ENCODE measurements at regions not wholly inside any gene's neighbourhood (a gene's known extent, or its start where the extent isn't known, plus 50 kb on each side); places are given as distances from the start of the nearest gene placed in this dataset.

GRCh38 chr22:46096051-46096450, 54.3 kb upstream of the PPARA start:
- Histone ChIP-seq H3K79me2 (ENCODE audit: low read depth) (peaks cover 48% of the 10 kb centered on the region), H3K9me3 (ENCODE audit: insufficient read depth, low read depth) (no peaks in the 10 kb centered on the region), H3K27me3 (ENCODE audit: insufficient read depth, low read depth) (no peaks in the 10 kb centered on the region), H3K36me3 (ENCODE audit: low read depth) (no peaks in the 10 kb centered on the region; the same call in 1 of the 2 replicates), H3F3A (ENCODE audit: insufficient read depth, low read depth) (no peaks in the 10 kb centered on the region), H3K27ac (no peak overlapping the region), H3K4me1 (replicated peaks; ENCODE audit: insufficient read depth) (no peaks in the 10 kb centered on the region), H3K9me2 (ENCODE audit: insufficient read depth) (no peaks in the 10 kb centered on the region), H3K4me3 (no peak overlapping the region), H3K4me2 (no peak overlapping the region), H2AFZ (no peak overlapping the region), H4K20me1 (ENCODE audit: insufficient read depth) (peaks cover 48% of the 10 kb centered on the region)
- no TSS peak for BruUV-seq (replicated peaks)
- intact Hi-C loops (cut with micrococcal nuclease; ENCODE audit: unreplicated experiment) = no loop called here
- no peak for TF ChIP-seq CTCF (conservative IDR thresholded peaks at IDR 0.05)
- no peak for TF ChIP-seq EZH2 (IDR thresholded peaks at IDR 0.05; ENCODE audit: low read depth)
- DNase-seq = no peak
- ChIA-PET POLR2A (ENCODE audit: unreplicated experiment) (no interaction called here), CTCF (no interaction called here)

- no TSS peak for BruUV-seq (replicated peaks)
- CTCF ChIA-PET = no interaction called here
Measured at GRCh38 chr22:46096706-46097230, 53.6 kb upstream of the PPARA start.

GRCh38 chr22:46097268-46097900, 52.9 kb upstream of the PPARA start:
- H3F3A ChIP-seq (ENCODE audit: insufficient read depth, low read depth) = no peaks in the 10 kb centered on the region
- ChIA-PET CTCF (no interaction called here), POLR2A (ENCODE audit: unreplicated experiment) (no interaction called here)
- peaks cover 36% of the 10 kb centered on the region for H3K79me2 ChIP-seq (ENCODE audit: low read depth)
- peaks cover 42% of the 10 kb centered on the region for H4K20me1 ChIP-seq (ENCODE audit: insufficient read depth)
- H3K27ac ChIP-seq = no peak overlapping the region
- H2AFZ ChIP-seq = no peak overlapping the region
- H3K9me2 ChIP-seq (ENCODE audit: insufficient read depth) = no peaks in the 10 kb centered on the region
- intact Hi-C loops (cut with micrococcal nuclease; ENCODE audit: unreplicated experiment) = no loop called here
- H3K9me3 ChIP-seq (ENCODE audit: insufficient read depth, low read depth) = no peaks in the 10 kb centered on the region
- no peak overlapping the region for H3K4me3 ChIP-seq
- H3K4me1 ChIP-seq (replicated peaks; ENCODE audit: insufficient read depth) = no peaks in the 10 kb centered on the region
- no peaks in the 10 kb centered on the region for H3K27me3 ChIP-seq (ENCODE audit: insufficient read depth, low read depth)
- no peaks in the 10 kb centered on the region; the same call in 1 of the 2 replicates for H3K36me3 ChIP-seq (ENCODE audit: low read depth)
- no peak for DNase-seq
- H3K4me2 ChIP-seq = no peak overlapping the region
- no peak for TF ChIP-seq EZH2 (IDR thresholded peaks at IDR 0.05; ENCODE audit: low read depth)
- TF ChIP-seq CTCF (conservative IDR thresholded peaks at IDR 0.05) = no peak
- no TSS peak for BruUV-seq (replicated peaks)

More at GRCh38 chr22:46096706-46097230, 53.6 kb upstream of the PPARA start:
- H3F3A ChIP-seq (ENCODE audit: insufficient read depth, low read depth) = no peaks in the 10 kb centered on the region
- no peaks in the 10 kb centered on the region for H3K9me2 ChIP-seq (ENCODE audit: insufficient read depth)
- intact Hi-C loops (cut with micrococcal nuclease; ENCODE audit: unreplicated experiment) = no loop called here
- H3K4me2 ChIP-seq = no peak overlapping the region
- H3K36me3 ChIP-seq (ENCODE audit: low read depth) = no peaks in the 10 kb centered on the region; the same call in 1 of the 2 replicates
- no peak overlapping the region for H3K4me3 ChIP-seq
- peaks cover 44% of the 10 kb centered on the region for H4K20me1 ChIP-seq (ENCODE audit: insufficient read depth)
- H3K27me3 ChIP-seq (ENCODE audit: insufficient read depth, low read depth) = no peaks in the 10 kb centered on the region
- H3K4me1 ChIP-seq (replicated peaks; ENCODE audit: insufficient read depth) = no peaks in the 10 kb centered on the region
- no peak overlapping the region for H2AFZ ChIP-seq
- no peak for DNase-seq
- no peak overlapping the region for H3K27ac ChIP-seq
- H3K9me3 ChIP-seq (ENCODE audit: insufficient read depth, low read depth) = no peaks in the 10 kb centered on the region
- POLR2A ChIA-PET (ENCODE audit: unreplicated experiment) = no interaction called here
- peaks cover 41% of the 10 kb centered on the region for H3K79me2 ChIP-seq (ENCODE audit: low read depth)
- TF ChIP-seq CTCF (conservative IDR thresholded peaks at IDR 0.05) (no peak), EZH2 (IDR thresholded peaks at IDR 0.05; ENCODE audit: low read depth) (no peak)
